Activated naive CD4-positive, alpha-beta T cell (primary cell): ENCODE measurements at regions not wholly inside any gene's neighbourhood (a gene's known extent, or its start where the extent isn't known, plus 50 kb on each side); places are given as distances from the start of the nearest gene placed in this dataset.

ENCODE experiments used
- DNase-seq, 4 experiments: peaks; one replicate each; lab custom pipeline; 2025; lab: John Stamatoyannopoulos, UW

- no peak for DNase-seq
Measured at GRCh38 chr13:44181931-44182330, 191.7 kb upstream of the SERP2 start.

- DNase-seq: no peak
Measured at GRCh38 chr13:44184740-44185139, 188.9 kb upstream of the SERP2 start.

- no peak for DNase-seq
Measured at GRCh38 chr13:44188257-44188656, 185.4 kb upstream of the SERP2 start.

- no peak for DNase-seq
Measured at GRCh38 chr13:44189085-44189484, 184.5 kb upstream of the SERP2 start.

- no peak for DNase-seq
Measured at GRCh38 chr13:44191103-44191502, 182.5 kb upstream of the SERP2 start.

GRCh38 chr13:44191504-44192171, 182.0 kb upstream of the SERP2 start:
- DNase-seq: no peak

GRCh38 chr13:44193731-44194130, 179.9 kb upstream of the SERP2 start:
- DNase-seq: no peak

GRCh38 chr13:44195245-44195644, 178.4 kb upstream of the SERP2 start:
- no peak for DNase-seq

- DNase-seq: no peak
Measured at GRCh38 chr13:44196196-44196751, 177.3 kb upstream of the SERP2 start.

- DNase-seq: no peak
Measured at GRCh38 chr13:44197791-44198770, 175.5 kb upstream of the SERP2 start.

GRCh38 chr13:44198826-44199225, 174.8 kb upstream of the SERP2 start:
- DNase-seq: no peak

- DNase-seq: no peak
Measured at GRCh38 chr13:44199627-44200207, 173.9 kb upstream of the SERP2 start.

GRCh38 chr13:44206434-44206833, 167.2 kb upstream of the SERP2 start:
- no peak for DNase-seq

GRCh38 chr13:44207476-44207875, 166.1 kb upstream of the SERP2 start:
- no peak for DNase-seq

GRCh38 chr13:44210525-44210924, 163.1 kb upstream of the SERP2 start:
- DNase-seq: no peak

GRCh38 chr13:44211286-44211685, 162.3 kb upstream of the SERP2 start:
- no peak for DNase-seq

- DNase-seq: no peak
Measured at GRCh38 chr13:44211704-44212346, 161.8 kb upstream of the SERP2 start.

GRCh38 chr13:44212633-44213396, 160.8 kb upstream of the SERP2 start:
- DNase-seq: no peak

- DNase-seq: no peak
Measured at GRCh38 chr13:44218501-44219240, 155.0 kb upstream of the SERP2 start.
